GM18505 (cell line): ENCODE measurements at regions not wholly inside any gene's neighbourhood (a gene's known extent, or its start where the extent isn't known, plus 50 kb on each side); places are given as distances from the start of the nearest gene placed in this dataset.

Source experiments
- ATAC-seq: cut with Tn5 transposase; IDR thresholded peaks from one replicate; pipeline ENCODE4 v1.9.1; 2021; ENCODE audit not compliant: unreplicated experiment
- POLR2A ChIP-seq: IDR thresholded peaks from 4 replicates; pipeline ENCODE4 v1.6.1; 2011; ENCODE audit warnings: borderline replicate concordance; ENCODE audit not compliant: insufficient read depth, insufficient read length; ENCODE audit errors: extremely low read depth

DNA sequence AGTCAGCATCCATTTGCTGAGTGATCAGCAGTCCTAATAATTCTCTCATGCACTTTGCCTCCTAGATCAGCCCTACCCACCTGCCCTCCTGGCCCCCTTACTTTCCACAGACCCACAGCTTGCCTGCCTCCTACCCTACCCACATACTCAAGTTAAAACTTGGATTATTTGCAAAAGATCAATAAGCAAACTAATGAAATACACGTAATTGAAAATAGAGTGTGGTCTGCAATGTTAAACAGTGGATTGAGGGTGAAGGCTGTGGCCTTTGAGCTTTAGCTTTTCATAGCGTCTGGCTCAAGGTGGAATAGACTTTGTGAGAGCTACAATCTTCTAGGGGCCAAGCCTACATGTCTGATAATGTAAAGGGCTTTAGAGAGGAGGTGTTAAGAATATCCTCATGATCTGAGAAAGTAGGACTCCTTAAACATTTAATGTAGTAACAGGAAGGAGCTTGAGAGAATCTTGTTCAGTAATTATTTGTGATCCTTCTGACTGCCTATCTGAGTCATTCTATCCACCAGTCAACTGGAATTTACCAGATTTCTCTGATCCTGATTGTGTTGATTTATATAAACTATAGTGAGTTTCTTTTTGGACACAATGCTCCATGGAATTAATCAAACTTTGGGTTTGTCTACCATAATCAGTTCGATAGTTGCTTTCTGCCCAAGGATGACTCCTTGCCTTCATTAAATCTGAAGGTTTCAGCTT, 310.0 kb downstream of the HRH4 start:
- TF ChIP-seq POLR2A, result no peak
- ATAC-seq, result no peak

DNA sequence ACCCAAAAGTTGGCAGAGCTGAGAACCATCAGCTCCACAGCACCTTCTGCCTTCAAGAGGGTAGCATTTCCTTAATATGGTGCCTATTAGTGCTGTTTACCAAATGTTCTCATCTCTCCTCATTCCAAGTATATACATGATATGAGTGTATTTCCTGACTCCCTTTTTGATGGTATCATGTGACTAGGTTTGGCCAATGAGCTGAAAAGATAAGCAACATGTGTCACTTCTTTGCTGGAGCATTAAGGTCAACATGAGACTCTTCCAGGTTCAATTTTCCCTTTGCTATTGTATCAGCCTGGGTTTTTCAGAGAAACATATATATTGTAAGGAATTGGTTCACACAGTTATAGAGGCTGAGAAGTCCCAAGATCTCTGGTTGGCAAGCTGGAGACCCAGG, 310.9 kb downstream of the HRH4 start:
- no peak for TF ChIP-seq POLR2A

DNA sequence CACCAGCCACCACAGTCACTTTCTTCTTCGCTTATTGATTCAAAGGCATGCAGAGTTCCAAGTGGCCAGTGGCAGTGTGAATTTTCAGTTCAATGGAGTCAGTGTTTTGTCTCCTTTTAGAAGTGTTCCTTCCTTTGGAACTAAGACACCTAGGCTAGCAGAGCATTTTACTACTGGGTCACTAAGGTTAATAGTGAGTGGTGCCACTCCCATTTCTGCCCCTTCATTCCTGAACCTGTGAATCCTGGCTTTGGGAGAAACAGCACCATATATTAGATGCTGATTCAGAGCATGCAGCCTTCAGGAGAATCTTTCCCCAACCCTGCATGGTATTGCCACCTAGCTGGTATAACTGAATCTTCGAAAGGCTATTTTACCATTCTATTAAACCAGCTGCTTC, 312.7 kb downstream of the HRH4 start:
- no peak for TF ChIP-seq POLR2A
- ATAC-seq, result no peak

More for the DNA sequence above, 310.9 kb downstream of the HRH4 start:
- no peak for ATAC-seq

DNA sequence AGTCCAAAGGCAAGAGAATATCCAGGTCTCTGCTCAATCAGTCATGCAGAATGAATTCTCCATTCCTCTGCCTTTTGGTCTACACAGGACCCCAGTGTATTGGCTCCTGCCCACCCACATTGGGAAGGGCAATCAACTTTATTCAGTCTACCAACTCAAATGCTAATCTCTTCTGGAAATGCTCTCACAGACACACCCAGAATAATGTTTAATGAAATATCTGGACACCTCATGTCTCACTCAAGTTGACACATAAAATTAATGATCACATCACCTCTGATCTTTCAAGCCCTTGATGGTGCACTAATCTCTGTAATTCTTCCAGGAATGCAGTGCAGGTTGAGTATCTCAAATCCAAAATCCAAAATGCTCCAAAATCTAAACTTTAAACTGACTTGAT, 315.6 kb downstream of the HRH4 start:
- no peak for TF ChIP-seq POLR2A
- ATAC-seq, result no peak

DNA sequence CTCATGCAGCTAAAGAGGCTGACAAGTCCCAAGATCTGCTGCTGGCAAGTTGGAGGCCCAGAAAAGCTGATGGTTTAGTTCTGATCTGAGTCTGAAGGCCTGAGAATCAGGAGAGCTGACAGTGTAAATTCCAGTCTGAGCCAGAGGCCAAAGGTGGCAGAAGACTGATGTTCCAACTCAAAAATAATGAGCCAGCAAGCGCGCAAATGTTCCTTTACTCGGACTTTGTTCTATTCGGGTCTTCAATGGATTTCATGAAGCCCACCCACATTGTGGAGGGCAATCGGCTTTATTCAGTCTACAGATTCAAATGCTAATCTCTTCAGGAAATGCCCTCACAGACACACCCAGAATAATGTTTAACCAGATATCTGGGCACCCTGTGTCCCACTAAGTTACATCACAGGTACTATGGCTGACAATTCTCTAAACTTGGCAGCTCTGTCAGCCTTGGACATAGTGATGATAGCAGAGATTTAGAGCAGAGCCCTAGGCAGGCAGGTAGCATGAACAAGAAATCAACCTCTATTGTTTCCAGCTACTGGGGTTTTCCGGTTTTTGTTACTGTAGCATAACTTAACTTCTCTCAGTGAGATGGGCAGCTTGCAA, 318.5 kb downstream of the HRH4 start:
- TF ChIP-seq POLR2A, result no peak
- no peak for ATAC-seq

DNA sequence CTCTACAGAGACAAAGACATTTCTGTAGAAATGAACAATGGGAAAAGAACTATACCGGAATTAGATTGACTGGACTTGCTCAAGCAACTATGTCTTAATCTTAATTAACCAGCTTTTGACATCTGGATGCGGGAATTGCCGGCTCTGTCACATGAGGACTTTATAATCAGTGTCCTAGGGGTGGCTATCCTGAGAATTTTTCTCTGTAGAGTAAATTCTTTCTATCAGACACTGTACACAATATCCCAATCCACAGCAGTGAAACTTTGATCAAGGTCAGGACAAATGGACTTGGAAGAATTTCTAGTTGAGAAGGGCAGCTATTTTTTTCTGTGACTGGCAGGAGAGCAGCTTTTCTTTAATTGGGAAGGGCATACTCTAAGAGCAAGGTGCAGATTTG, 322.1 kb downstream of the HRH4 start:
- ATAC-seq, result no peak
- no peak for TF ChIP-seq POLR2A

DNA sequence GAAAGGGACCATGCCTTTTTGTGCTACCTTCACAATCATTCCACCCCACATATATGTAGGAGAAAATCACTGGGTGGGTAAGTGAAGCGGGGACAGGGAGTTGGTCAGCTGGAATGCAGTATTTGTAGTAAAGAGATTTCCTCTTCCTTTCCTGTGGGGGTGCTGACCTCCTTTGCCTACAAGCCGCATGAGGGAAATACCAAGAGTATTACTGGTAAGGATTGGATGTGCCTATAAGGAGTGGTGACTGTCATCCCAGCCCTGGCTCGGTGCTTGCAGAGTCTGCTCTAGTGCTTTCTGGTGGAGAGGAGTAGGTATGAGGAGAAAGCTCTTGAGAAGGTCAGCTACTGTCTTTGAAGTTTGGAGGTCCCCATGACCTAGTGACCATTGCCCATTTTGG, 324.6 kb downstream of the HRH4 start:
- no peak for TF ChIP-seq POLR2A
- ATAC-seq, result no peak

DNA sequence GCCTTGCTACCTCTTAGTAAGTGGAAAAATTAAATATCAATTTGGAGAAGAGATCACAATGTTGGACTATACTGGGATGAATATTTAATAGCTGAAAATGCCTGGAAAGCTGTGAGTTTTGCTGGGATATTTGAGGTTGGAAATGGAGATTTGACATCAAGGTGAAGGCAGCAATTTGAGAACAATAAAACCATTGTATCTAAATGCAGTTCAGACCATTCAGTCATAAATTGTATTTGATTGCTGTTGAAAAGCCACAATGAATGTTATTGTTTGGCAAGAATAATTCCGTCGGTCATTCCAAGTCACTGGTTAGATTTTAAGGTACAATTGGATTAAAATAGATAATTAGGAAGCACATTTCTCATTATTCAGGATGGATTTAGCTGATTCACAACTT, 325.6 kb downstream of the HRH4 start:
- TF ChIP-seq POLR2A, result no peak
- no peak for ATAC-seq

DNA sequence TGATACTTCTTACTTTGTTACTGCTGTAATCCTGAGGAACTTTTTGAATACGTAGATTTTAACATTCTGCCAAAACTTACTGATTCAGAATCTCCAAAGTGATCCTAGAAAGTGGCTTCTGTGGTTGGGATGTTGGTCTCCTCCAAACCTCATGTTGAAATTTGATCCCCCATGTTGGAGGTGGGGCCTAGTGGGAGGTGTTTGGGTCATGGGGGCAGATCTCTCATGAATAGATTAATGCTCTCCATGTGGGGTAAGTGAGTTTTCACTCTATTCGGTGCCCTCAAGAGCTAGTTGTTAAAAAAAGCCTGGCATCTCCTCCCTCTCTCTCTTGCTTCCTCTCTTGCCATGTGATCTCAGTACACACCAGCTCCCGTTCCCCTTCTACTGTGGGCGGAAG, 329.9 kb downstream of the HRH4 start:
- no peak for TF ChIP-seq POLR2A
- ATAC-seq, result no peak

DNA sequence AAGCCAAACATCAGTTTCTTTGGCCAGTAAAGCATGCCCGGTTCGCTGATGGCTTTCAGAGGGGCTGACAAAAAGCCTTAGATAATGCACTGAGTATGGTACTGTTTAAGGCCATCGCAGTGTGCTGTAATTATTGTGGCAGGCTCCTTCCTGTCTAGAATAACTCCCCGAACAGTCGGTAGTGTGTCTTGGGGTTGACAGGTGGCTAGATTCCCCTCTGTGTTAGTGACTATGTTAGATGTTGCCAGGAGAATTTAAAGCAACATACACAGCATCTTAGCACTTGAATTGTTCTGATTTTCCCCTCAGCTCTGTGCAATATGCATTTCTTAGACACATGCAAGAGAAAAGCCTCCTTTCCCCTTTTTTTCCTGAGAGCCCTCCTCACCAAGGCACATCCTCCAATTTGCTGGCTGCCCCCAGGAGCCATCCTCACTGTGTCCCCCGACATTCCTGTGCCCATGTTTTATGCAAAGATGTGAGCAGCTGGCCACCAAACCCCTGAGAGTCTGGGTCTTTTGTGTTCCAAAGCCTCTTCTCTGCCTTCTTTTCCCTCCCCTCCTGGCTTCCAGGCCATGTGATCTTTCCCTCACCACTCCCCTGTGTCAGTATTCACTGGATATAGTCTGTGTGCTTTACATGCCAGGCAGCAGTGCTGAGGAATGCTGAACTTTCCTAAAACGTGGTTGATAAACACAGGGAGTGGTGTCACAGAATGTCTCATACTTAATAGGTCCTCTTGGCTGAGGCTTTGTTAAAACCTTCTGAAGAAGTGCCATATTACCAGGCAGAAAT, 331.5 kb downstream of the HRH4 start:
- no peak for ATAC-seq
- TF ChIP-seq POLR2A, result no peak

DNA sequence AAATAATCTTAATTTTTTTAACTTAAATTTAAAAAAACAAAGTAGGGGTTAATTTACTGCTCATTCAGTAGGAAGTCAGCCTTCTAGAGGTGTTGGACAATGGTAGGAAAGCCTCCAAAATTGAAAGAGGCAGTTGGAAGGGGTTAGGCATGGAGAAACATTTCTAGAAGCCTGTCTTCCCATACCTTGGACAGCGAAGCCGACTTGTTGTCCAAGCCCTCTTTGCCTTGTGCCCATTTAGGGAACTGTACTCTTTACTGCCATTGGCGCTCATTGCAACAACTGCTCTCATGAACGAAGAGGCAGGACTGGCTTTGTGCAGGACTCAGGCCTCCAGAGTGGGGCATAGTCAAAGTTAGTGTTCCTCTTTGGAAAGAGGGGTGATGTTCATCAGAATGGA, 333.3 kb downstream of the HRH4 start:
- no peak for ATAC-seq
- no peak for TF ChIP-seq POLR2A

DNA sequence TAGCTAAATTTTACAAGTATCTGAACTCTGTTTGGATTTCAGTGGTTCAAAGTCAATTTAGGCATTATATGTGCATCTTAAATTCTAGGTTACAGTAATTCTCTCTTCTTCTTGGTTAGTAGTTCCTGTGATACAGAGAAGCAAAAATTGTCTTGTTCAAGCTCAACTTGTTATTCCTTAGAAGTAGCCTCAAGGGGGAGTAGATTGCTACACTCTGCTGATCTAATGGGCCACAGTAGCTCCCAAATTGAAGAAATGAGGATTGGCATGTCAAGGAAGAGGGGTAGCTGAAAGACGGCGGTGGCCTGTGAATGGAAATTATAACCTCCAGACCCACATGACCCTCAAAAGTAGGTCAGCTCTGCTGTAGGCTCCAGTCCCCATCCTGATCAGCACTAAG, 334.7 kb downstream of the HRH4 start:
- no peak for ATAC-seq
- no peak for TF ChIP-seq POLR2A

DNA sequence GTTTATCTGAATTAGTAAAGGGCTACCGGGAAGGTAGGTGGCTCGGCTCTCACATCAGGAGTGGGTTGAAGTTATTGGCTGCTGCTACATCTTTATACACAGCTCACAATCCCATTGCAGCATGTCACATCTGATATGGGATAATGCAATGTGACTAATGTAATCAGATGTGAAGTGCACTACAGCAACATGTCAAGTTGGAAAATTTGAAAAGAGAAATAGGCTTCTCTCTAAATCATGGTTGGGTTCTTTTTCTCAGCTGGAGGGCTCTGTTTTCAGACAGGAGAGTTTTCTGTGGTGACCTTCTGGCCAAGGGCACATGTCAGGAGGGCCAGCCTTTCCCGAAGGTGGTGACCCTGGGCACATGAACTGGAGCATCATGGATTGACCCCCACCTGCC, 337.5 kb downstream of the HRH4 start:
- TF ChIP-seq POLR2A, result no peak
- no peak for ATAC-seq

DNA sequence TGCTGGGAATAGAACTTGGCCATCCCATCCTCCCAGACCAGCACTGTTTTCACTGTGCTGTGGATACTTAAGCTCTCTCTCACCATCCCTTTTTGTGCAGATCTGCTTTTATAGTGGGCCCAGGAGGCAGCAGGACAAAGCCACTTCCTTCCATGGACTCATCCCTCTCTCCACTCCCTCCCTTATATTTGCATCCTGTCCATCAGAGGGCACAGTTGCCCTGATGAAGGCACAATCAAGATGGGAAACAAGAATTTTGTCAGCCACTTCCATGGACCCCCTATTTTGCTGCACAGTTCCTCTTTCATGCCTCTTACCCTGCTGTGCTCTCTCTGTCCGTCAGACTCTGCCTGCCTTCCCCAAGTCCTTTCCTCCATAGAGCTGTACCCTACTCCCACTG, 338.7 kb downstream of the HRH4 start:
- no peak for TF ChIP-seq POLR2A
- ATAC-seq, result no peak
